ENCODE measurements at regions not wholly inside any gene's neighbourhood (a gene's known extent, or its start where the extent isn't known, plus 50 kb on each side); places are given as distances from the start of the nearest gene placed in this dataset.

DNA sequence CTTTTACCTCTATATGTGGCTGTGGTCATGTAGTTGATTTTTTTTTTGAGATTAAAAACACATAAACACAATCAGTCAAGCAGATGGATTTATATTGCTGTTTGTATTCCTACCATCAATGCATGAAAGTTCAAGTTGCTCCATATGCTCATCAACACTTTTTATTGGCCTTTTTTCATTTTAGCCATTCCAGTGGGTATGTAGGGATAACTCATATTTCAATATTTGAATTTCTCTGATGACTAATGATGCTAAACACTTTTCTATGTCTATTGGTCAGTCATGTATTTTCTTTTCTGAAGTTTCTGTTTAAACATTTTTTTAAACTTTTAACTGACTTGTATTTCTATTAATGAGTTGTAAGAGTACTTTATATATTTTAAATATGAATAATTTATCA is 445.4 kb upstream of the RGMB start:
- TF ChIP-seq EZH2 (IDR thresholded peaks at IDR 0.05; ENCODE audit: borderline replicate concordance, low read depth, low read length, poor library complexity, severe bottlenecking) (no peak), CTCF (conservative IDR thresholded peaks at IDR 0.05; ENCODE audit: low read depth, low read length) (no peak)
